Body of pancreas (tissue), 4 donors: ENCODE measurements at regions not wholly inside any gene's neighbourhood (a gene's known extent, or its start where the extent isn't known, plus 50 kb on each side); places are given as distances from the start of the nearest gene placed in this dataset.

Experiments
- CTCF ChIP-seq, 7 experiments: fragments of 450-650 bp in 4 of 7; fragments of 200-600 bp in 3 of 7; sonication (generic) in 3 of 7; IDR thresholded peaks; one replicate each; pipeline ENCODE4 v1.5.1; 2016 to 2019; ENCODE audit warnings: antibody characterized with exemption in 7 of 7
- POLR2A ChIP-seq, 3 donors: fragments of 450-650 bp; IDR thresholded peaks; one replicate each; pipeline ENCODE4 v1.6.1; 2016; ENCODE audit warnings: antibody characterized with exemption in 3 of 3, mild to moderate bottlenecking in 2 of 3

- TF ChIP-seq POLR2A (IDR thresholded peaks at IDR 0.05) (no peak), CTCF (IDR thresholded peaks at IDR 0.05) (no peak)
Observed at GRCh38 chr1:41983451-41983850, 64.7 kb upstream of the HIVEP3 start.
